H9 (cell line): ENCODE measurements at regions not wholly inside any gene's neighbourhood (a gene's known extent, or its start where the extent isn't known, plus 50 kb on each side); places are given as distances from the start of the nearest gene placed in this dataset.

Experiments
- DNase-seq: peaks from one replicate; pipeline ENCODE4 v3.0.0-alpha.2; 2017
- H2AFZ ChIP-seq: one replicate; pipeline ENCODE4 v1.6.1; 2013; ENCODE audit warnings: mild to moderate bottlenecking, low read length, control low read depth, moderate library complexity
- H2AK5ac ChIP-seq: 2 replicates; pipeline ENCODE4 v1.6.1; 2013; ENCODE audit warnings: low read length, control low read depth, mixed read lengths; ENCODE audit not compliant: insufficient read length
- H2BK120ac ChIP-seq: one replicate; pipeline ENCODE4 v1.6.1; 2013; ENCODE audit warnings: low read depth, mild to moderate bottlenecking, low read length, control low read depth, inconsistent platforms; ENCODE audit not compliant: poor library complexity, severe bottlenecking
- H2BK12ac ChIP-seq: 2 replicates; pipeline ENCODE4 v1.6.1; 2013; ENCODE audit warnings: low read length, control low read depth, mixed read lengths, low read depth; ENCODE audit not compliant: insufficient read length
- H2BK15ac ChIP-seq: 2 replicates; pipeline ENCODE4 v1.6.1; 2013; ENCODE audit warnings: low read depth, low read length, control low read depth
- H2BK20ac ChIP-seq: one replicate; pipeline ENCODE4 v1.6.1; 2013; ENCODE audit warnings: low read depth, mild to moderate bottlenecking, low read length, control low read depth, inconsistent platforms; ENCODE audit not compliant: poor library complexity, severe bottlenecking
- H2BK5ac ChIP-seq: 2 replicates; pipeline ENCODE4 v1.6.1; 2013; ENCODE audit warnings: low read length, control low read depth, mixed read lengths; ENCODE audit not compliant: insufficient read length
- H3K14ac ChIP-seq: 2 replicates; pipeline ENCODE4 v1.6.1; 2013; ENCODE audit warnings: low read length, control low read depth; ENCODE audit not compliant: insufficient read depth
- H3K18ac ChIP-seq: 2 replicates; pipeline ENCODE4 v1.6.1; 2013; ENCODE audit warnings: low read depth, mild to moderate bottlenecking, mixed read lengths, low read length, control low read depth; ENCODE audit not compliant: insufficient read length
- H3K23ac ChIP-seq: 2 replicates; pipeline ENCODE4 v1.6.1; 2013; ENCODE audit warnings: low read length, control low read depth, mixed read lengths, low read depth; ENCODE audit not compliant: insufficient read length
- H3K23me2 ChIP-seq: 2 replicates; pipeline ENCODE4 v1.6.1; 2013; ENCODE audit warnings: low read depth, mild to moderate bottlenecking, mixed read lengths, low read length, control low read depth; ENCODE audit not compliant: insufficient read length, poor library complexity, severe bottlenecking
- H3K27ac ChIP-seq: 2 replicates; pipeline ENCODE4 v1.5.1; 2013; ENCODE audit warnings: low read length, control low read depth, mixed read lengths, low read depth; ENCODE audit not compliant: insufficient read length
- H3K27me3 ChIP-seq: 2 replicates; pipeline ENCODE4 v1.6.1; 2013; ENCODE audit warnings: low read length, control low read depth, inconsistent platforms; ENCODE audit not compliant: insufficient read depth
- H3K4ac ChIP-seq: 2 replicates; pipeline ENCODE4 v1.6.1; 2013; ENCODE audit warnings: low read depth, mild to moderate bottlenecking, control low read depth, inconsistent platforms, low read length, moderate library complexity
- H3K4me1 ChIP-seq: 2 replicates; pipeline ENCODE4 v1.6.1; 2013; ENCODE audit warnings: low read length, control low read depth, inconsistent platforms; ENCODE audit not compliant: insufficient read depth
- H3K4me2 ChIP-seq: 2 replicates; pipeline ENCODE4 v1.6.1; 2013; ENCODE audit warnings: low read length, control low read depth, mixed read lengths; ENCODE audit not compliant: insufficient read length, insufficient read depth
- H3K56ac ChIP-seq: 2 replicates; pipeline ENCODE4 v1.6.1; 2013; ENCODE audit warnings: low read depth, mild to moderate bottlenecking, mixed read lengths, low read length, control low read depth; ENCODE audit not compliant: insufficient read length
- H3K79me1 ChIP-seq: 2 replicates; pipeline ENCODE4 v1.6.1; 2013; ENCODE audit warnings: low read depth, mild to moderate bottlenecking, moderate library complexity, low read length, control low read depth, inconsistent platforms; ENCODE audit not compliant: insufficient read depth, poor library complexity, severe bottlenecking
- H3K79me2 ChIP-seq: 2 replicates; pipeline ENCODE4 v1.6.1; 2013; ENCODE audit warnings: low read length, control low read depth, inconsistent platforms; ENCODE audit not compliant: insufficient read depth
- H3K9ac ChIP-seq: 2 replicates; pipeline ENCODE4 v1.6.1; 2013; ENCODE audit warnings: low read length, control low read depth, mixed read lengths; ENCODE audit not compliant: insufficient read length; ENCODE audit errors: extremely low read depth
- H3K9me3 ChIP-seq: one replicate; pipeline ENCODE4 v1.6.1; 2013; ENCODE audit warnings: low read depth, low read length, inconsistent platforms; ENCODE audit not compliant: control insufficient read depth
- H3T11ph ChIP-seq: one replicate; pipeline ENCODE4 v1.6.1; 2013; ENCODE audit warnings: mild to moderate bottlenecking, low read length, control low read depth, inconsistent platforms
- H4K20me1 ChIP-seq: one replicate; pipeline ENCODE4 v1.6.1; 2013; ENCODE audit not compliant: control insufficient read depth, insufficient read length, insufficient read depth
- H4K5ac ChIP-seq: 2 replicates; pipeline ENCODE4 v1.6.1; 2013; ENCODE audit warnings: low read depth, mild to moderate bottlenecking, mixed read lengths, low read length, control low read depth; ENCODE audit not compliant: insufficient read length
- H4K8ac ChIP-seq: replicated peaks from 2 replicates; pipeline ENCODE4 v1.6.1; 2013; ENCODE audit warnings: low read length, control low read depth, mixed read lengths, low read depth; ENCODE audit not compliant: insufficient read length
- H4K91ac ChIP-seq: 2 replicates; pipeline ENCODE4 v1.6.1; 2013; ENCODE audit warnings: low read depth, mild to moderate bottlenecking, moderate library complexity, mixed read lengths, low read length, control low read depth; ENCODE audit not compliant: insufficient read length
- H3K27ac Mint-ChIP-seq, 3 experiments: 2 replicates in 2 of 3; 3 replicates in 1 of 3; pipeline ENCODE4 v1.8.0; 2020 to 2021; ENCODE audit warnings: mixed read lengths in 3 of 3, mild to moderate bottlenecking in 1 of 3, moderate library complexity in 1 of 3
- H3K27me3 Mint-ChIP-seq: 2 replicates; pipeline ENCODE4 v1.8.0; 2021; ENCODE audit warnings: low read depth, mild to moderate bottlenecking, moderate library complexity, mixed read lengths
- H3K36me3 Mint-ChIP-seq, 3 experiments: 2 replicates in 2 of 3; 3 replicates in 1 of 3; pipeline ENCODE4 v1.8.0; 2020 to 2021; ENCODE audit warnings: low read depth in 3 of 3, mixed read lengths in 3 of 3; ENCODE audit not compliant: insufficient read depth in 1 of 3
- H3K4me1 Mint-ChIP-seq, 2 experiments: 2 replicates each; pipeline ENCODE4 v1.8.0; 2020; ENCODE audit warnings: mixed read lengths in 2 of 2
- H3K4me3 Mint-ChIP-seq, 2 experiments: 2 replicates in 1 of 2; 3 replicates in 1 of 2; pipeline ENCODE4 v1.8.0; 2020 to 2021; ENCODE audit warnings: mild to moderate bottlenecking in 2 of 2, mixed read lengths in 2 of 2, moderate library complexity in 1 of 2
- H3K9me3 Mint-ChIP-seq, 2 experiments: 2 replicates in 1 of 2; 3 replicates in 1 of 2; pipeline ENCODE4 v1.8.0; 2020; ENCODE audit warnings: mild to moderate bottlenecking in 2 of 2, mixed read lengths in 2 of 2, moderate library complexity in 1 of 2
- WGBS: extraction: QIAGEN DNeasy Blood & Tissue Kit; methylation state at CpG from one replicate; pipeline ENCODE4 v1.1.7; 2013; ENCODE audit warnings: missing lambda C conversion rate, low lambda C conversion rate, mixed read lengths; ENCODE audit not compliant: insufficient read length; ENCODE audit errors: extremely low coverage; 5-methylcytosine and 5-hydroxymethylcytosine counted together
- TF ChIP-seq, protein P1 (sequence below): fragments of 200-600 bp; sonication (generic); conservative IDR thresholded peaks from 3 replicates; pipeline ENCODE4 v1.8.0; 2021; ENCODE audit warnings: antibody characterized with exemption, mild to moderate bottlenecking

DNA sequence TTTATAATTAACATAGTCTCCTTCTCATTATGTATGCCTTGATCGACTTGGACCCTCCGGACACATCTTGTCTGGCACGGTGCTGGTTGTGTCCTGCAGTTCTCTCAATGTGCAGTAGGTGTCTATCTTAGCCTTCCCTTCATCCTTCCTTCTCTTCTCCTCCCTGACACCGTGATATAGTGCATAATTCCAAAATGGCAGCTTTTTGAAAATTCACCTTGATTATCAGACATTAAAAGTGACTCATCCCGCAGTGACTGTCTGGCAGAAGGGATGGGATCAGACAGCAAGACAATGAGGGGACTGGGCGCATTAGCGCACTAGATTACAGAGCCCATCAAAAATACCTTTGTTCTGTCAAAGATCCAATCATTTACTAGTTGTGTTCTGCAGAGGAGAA, 70.0 kb upstream of the PMFBP1 start:
- no peak overlapping the region for H2AK5ac ChIP-seq
- H3K9me3 ChIP-seq, result no peaks in the 10 kb centered on the region
- no peaks in the 10 kb centered on the region for H3K23me2 ChIP-seq
- H4K5ac ChIP-seq, result no peak overlapping the region
- no peaks in the 10 kb centered on the region for H3K27me3 Mint-ChIP-seq
- no peaks in the 10 kb centered on the region for H3K4me1 ChIP-seq
- H3K4me2 ChIP-seq, result no peak overlapping the region
- no peak for DNase-seq
- H3T11ph ChIP-seq, result no peak overlapping the region
- no peaks in the 10 kb centered on the region for H3K79me2 ChIP-seq
- H2AFZ ChIP-seq, result peak overlapping the region; percentile 27
- H2BK15ac ChIP-seq, result no peak overlapping the region
- H3K4ac ChIP-seq, result no peak overlapping the region
- H3K9me3 Mint-ChIP-seq, result no peaks in the 10 kb centered on the region
- H3K79me1 ChIP-seq, result no peaks in the 10 kb centered on the region
- no CpG with 5 or more reads among the region's 7 CpGs for WGBS
- no peak overlapping the region for H3K4me3 Mint-ChIP-seq
- no peaks in the 10 kb centered on the region for H4K20me1 ChIP-seq
- H3K27me3 ChIP-seq, result no peaks in the 10 kb centered on the region
- H3K56ac ChIP-seq, result no peak overlapping the region
- H3K27ac Mint-ChIP-seq, result no peak overlapping the region
- no peak overlapping the region for H3K14ac ChIP-seq
- TF ChIP-seq, protein P1, sequence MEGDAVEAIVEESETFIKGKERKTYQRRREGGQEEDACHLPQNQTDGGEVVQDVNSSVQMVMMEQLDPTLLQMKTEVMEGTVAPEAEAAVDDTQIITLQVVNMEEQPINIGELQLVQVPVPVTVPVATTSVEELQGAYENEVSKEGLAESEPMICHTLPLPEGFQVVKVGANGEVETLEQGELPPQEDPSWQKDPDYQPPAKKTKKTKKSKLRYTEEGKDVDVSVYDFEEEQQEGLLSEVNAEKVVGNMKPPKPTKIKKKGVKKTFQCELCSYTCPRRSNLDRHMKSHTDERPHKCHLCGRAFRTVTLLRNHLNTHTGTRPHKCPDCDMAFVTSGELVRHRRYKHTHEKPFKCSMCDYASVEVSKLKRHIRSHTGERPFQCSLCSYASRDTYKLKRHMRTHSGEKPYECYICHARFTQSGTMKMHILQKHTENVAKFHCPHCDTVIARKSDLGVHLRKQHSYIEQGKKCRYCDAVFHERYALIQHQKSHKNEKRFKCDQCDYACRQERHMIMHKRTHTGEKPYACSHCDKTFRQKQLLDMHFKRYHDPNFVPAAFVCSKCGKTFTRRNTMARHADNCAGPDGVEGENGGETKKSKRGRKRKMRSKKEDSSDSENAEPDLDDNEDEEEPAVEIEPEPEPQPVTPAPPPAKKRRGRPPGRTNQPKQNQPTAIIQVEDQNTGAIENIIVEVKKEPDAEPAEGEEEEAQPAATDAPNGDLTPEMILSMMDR, result peak; percentile 81
- no peak overlapping the region for H3K23ac ChIP-seq
- H3K4me1 Mint-ChIP-seq, result no peaks in the 10 kb centered on the region
- no peak overlapping the region for H2BK20ac ChIP-seq
- H3K27ac ChIP-seq, result no peak overlapping the region
- no peak overlapping the region for H3K9ac ChIP-seq
- no peaks in the 10 kb centered on the region for H3K36me3 Mint-ChIP-seq
- H2BK12ac ChIP-seq, result no peak overlapping the region
- no peak overlapping the region for H3K18ac ChIP-seq
- no peak overlapping the region for H2BK120ac ChIP-seq
- no peak overlapping the region for H4K8ac ChIP-seq
- no peak overlapping the region for H2BK5ac ChIP-seq
- no peak overlapping the region for H4K91ac ChIP-seq
